ENCODE measurements at regions not wholly inside any gene's neighbourhood (a gene's known extent, or its start where the extent isn't known, plus 50 kb on each side); places are given as distances from the start of the nearest gene placed in this dataset.

DNA sequence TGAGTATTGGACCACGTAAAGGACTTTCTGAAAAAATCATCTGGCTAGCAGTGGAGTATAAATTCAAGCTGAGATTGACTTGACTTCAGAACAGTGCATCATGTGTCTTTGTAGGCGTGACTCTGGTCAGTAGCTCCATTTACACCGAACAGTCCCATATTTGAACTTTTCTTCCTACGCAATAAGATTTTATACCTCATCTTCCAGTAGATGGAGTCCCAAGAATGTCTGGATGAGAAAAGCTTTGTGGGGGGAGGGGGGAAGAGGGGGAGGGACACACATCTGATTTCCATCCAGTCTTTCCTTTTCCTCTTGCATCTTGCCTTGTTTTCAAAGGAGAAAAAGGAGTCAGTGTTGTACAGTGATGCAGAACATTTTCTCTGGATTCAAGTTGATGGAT, 241.0 kb downstream of the EMP1 start:
- TF ChIP-seq, protein P1, sequence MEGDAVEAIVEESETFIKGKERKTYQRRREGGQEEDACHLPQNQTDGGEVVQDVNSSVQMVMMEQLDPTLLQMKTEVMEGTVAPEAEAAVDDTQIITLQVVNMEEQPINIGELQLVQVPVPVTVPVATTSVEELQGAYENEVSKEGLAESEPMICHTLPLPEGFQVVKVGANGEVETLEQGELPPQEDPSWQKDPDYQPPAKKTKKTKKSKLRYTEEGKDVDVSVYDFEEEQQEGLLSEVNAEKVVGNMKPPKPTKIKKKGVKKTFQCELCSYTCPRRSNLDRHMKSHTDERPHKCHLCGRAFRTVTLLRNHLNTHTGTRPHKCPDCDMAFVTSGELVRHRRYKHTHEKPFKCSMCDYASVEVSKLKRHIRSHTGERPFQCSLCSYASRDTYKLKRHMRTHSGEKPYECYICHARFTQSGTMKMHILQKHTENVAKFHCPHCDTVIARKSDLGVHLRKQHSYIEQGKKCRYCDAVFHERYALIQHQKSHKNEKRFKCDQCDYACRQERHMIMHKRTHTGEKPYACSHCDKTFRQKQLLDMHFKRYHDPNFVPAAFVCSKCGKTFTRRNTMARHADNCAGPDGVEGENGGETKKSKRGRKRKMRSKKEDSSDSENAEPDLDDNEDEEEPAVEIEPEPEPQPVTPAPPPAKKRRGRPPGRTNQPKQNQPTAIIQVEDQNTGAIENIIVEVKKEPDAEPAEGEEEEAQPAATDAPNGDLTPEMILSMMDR (IDR thresholded peaks at IDR 0.05), result no peak
- TF ChIP-seq POLR2A (IDR thresholded peaks at IDR 0.05), result no peak
